Progenitor cell of endocrine pancreas (in vitro differentiated cells): ENCODE measurements at regions not wholly inside any gene's neighbourhood (a gene's known extent, or its start where the extent isn't known, plus 50 kb on each side); places are given as distances from the start of the nearest gene placed in this dataset.

Experiments
- DNase-seq: peaks from one replicate; pipeline ENCODE4 v3.0.0; 2021; ENCODE audit warnings: low spot score; ENCODE audit not compliant: unreplicated experiment
- H3K27ac Mint-ChIP-seq: 2 replicates; pipeline ENCODE4 v1.8.0; 2021; ENCODE audit warnings: mild to moderate bottlenecking, moderate library complexity, mixed read lengths
- H3K27me3 Mint-ChIP-seq: 2 replicates; pipeline ENCODE4 v1.8.0; 2021; ENCODE audit warnings: mixed read lengths
- H3K36me3 Mint-ChIP-seq: 2 replicates; pipeline ENCODE4 v1.8.0; 2022; ENCODE audit warnings: mixed read lengths; ENCODE audit not compliant: insufficient read depth
- H3K4me1 Mint-ChIP-seq: 2 replicates; pipeline ENCODE4 v1.8.0; 2021; ENCODE audit warnings: low read depth, mixed read lengths
- H3K4me3 Mint-ChIP-seq: 2 replicates; pipeline ENCODE4 v1.8.0; 2021; ENCODE audit warnings: low read depth, mild to moderate bottlenecking, moderate library complexity, mixed read lengths
- H3K9me3 Mint-ChIP-seq: 2 replicates; pipeline ENCODE4 v1.8.0; 2021; ENCODE audit warnings: low read depth, mixed read lengths
- CTCF ChIP-seq: fragments of 200-600 bp; sonication (generic); IDR thresholded peaks from one replicate; pipeline ENCODE4 v1.5.0; 2021; ENCODE audit warnings: antibody characterized with exemption, mild to moderate bottlenecking; ENCODE audit not compliant: unreplicated experiment

DNA sequence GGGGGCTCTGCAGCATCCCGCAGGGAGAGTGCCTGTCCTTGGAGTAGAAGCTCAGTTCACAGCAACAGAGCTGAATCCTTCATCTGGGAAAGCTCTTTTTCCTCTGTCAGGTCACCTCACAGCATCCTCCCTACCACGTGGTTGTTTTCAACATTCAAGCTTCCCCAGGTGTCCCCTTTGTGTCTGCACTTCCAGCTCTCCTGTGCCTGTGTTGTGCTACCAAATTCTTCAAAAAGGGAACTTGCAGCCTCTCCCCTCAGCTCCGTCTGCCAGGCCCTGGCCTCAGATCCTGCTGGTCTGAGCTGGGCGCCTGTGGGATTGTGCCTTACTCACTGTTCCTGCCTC lies 108.4 kb downstream of the FOXF2 start:
- DNase-seq = no peak
- Mint-ChIP-seq H3K36me3 (no peaks in the 10 kb centered on the region), H3K27me3 (peaks cover 3% of the 10 kb centered on the region), H3K4me3 (no peak overlapping the region), H3K27ac (peak overlapping the region; percentile 81), H3K4me1 (peaks cover 9% of the 10 kb centered on the region), H3K9me3 (peaks cover 7% of the 10 kb centered on the region)
- no peak for TF ChIP-seq CTCF

DNA sequence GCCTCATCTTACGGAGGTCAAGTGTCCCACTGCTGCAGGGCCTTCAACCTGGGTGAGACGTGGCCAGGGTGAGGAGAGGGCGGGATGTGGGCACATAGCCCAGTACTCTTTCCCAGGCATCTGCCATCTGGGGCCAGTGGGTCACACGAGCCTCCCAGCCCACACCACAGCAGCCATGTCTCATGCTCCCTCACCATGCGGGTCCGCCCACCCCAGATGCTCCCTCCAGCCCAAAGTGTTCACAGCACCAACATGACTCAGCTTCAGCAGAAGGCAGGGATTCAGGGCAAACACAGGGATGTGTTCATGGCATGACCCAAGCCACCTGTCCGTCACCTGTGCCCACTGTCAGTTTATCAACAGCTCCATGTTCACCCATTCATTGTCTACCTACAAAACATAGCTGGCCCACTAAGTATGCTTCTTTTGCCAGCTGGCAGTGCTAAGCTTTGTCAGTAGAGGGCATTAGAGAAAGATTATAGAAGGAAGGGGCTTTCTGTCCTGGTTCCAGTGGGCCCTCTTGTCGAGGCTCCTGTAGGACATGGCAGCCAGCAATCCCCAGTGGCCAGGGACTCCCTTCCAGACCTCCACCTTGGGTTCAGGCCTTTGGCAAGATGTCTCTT lies 109.2 kb downstream of the FOXF2 start:
- no peak for TF ChIP-seq CTCF
- Mint-ChIP-seq H3K27ac (no peak overlapping the region), H3K27me3 (peaks cover 3% of the 10 kb centered on the region), H3K9me3 (peaks cover 7% of the 10 kb centered on the region), H3K4me3 (no peak overlapping the region), H3K36me3 (no peaks in the 10 kb centered on the region), H3K4me1 (peaks cover 3% of the 10 kb centered on the region)
- DNase-seq = no peak

DNA sequence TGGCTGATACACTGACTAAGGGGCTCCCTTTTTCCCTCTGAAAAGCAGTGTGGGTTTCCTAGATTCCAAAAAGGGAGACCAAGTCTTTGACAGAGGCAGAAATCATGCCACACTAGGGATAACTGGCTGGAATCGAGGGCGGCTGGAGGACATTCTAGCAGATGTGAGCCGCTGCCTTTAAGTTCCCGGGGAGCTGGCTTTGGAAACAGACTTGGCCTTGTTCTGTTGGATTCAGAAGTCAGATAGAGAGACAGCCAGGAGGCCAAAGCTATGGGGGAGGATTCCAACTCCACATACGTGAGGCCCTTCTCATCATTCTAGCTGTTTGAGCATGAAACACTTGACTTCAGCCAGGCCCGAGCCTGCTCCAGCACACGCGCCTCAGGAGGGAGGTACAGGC lies 109.9 kb upstream of the FOXC1 start:
- Mint-ChIP-seq H3K4me1 (peaks cover 3% of the 10 kb centered on the region), H3K36me3 (no peaks in the 10 kb centered on the region), H3K9me3 (peaks cover 7% of the 10 kb centered on the region), H3K4me3 (no peak overlapping the region), H3K27me3 (peaks cover 13% of the 10 kb centered on the region), H3K27ac (no peak overlapping the region)
- DNase-seq = no peak
- TF ChIP-seq CTCF = no peak

GRCh38 chr6:1500913-1501312 lies 108.8 kb upstream of the FOXC1 start:
- DNase-seq = no peak
- Mint-ChIP-seq H3K4me3 (no peak overlapping the region), H3K27ac (no peak overlapping the region), H3K27me3 (peaks cover 19% of the 10 kb centered on the region), H3K9me3 (peaks cover 7% of the 10 kb centered on the region), H3K36me3 (no peaks in the 10 kb centered on the region), H3K4me1 (peaks cover 3% of the 10 kb centered on the region)
- no peak for TF ChIP-seq CTCF

DNA sequence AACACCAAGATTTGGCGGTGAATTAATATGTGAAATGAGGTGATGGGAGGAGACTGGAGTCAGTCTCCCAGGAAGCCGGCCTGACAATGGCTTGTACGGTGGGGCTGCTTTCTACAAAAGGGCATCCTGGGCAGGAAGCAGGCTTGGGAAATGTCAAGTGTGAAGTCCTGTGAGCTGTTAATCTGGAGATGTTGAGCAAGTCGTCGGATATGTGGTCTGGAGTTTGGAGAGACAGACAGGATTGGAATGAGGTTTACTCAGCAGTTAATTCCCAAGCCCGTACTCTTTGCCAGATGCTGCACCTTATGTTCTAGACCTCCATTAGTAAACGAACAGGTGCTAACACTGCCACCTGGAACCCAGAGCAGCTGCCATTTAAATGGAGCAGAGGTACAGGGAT lies 107.7 kb upstream of the FOXC1 start:
- no peak for TF ChIP-seq CTCF
- no peak for DNase-seq
- Mint-ChIP-seq H3K4me3 (no peak overlapping the region), H3K4me1 (peaks cover 3% of the 10 kb centered on the region), H3K27ac (no peak overlapping the region), H3K36me3 (no peaks in the 10 kb centered on the region), H3K9me3 (peaks cover 3% of the 10 kb centered on the region), H3K27me3 (peaks cover 18% of the 10 kb centered on the region)
